NT2/D1 (cell line): ENCODE measurements at regions not wholly inside any gene's neighbourhood (a gene's known extent, or its start where the extent isn't known, plus 50 kb on each side); places are given as distances from the start of the nearest gene placed in this dataset.

Experiments used
- DNase-seq: peaks from one replicate; pipeline ENCODE4 v3.0.0-alpha.2; 2011; ENCODE audit warnings: low read depth, low spot score
- H3K27me3 ChIP-seq: 2 replicates; pipeline ENCODE4 v1.6.0; 2011; ENCODE audit warnings: mild to moderate bottlenecking; ENCODE audit not compliant: insufficient read length, insufficient read depth
- H3K36me3 ChIP-seq: 2 replicates; pipeline ENCODE4 v1.6.1; 2011; ENCODE audit warnings: mild to moderate bottlenecking, low read length, mixed read lengths; ENCODE audit not compliant: insufficient read depth, insufficient read length
- H3K4me1 ChIP-seq: 2 replicates; pipeline ENCODE4 v1.5.1; 2011; ENCODE audit not compliant: insufficient read depth, insufficient read length
- H3K4me3 ChIP-seq: 2 replicates; pipeline ENCODE4 v1.5.1; 2011; ENCODE audit warnings: low read depth; ENCODE audit not compliant: insufficient read length
- H3K9ac ChIP-seq: 2 replicates; pipeline ENCODE4 v1.6.0; 2011; ENCODE audit warnings: low read depth; ENCODE audit not compliant: insufficient read length
- H3K9me3 ChIP-seq: 2 replicates; pipeline ENCODE4 v1.5.1; 2011; ENCODE audit warnings: mild to moderate bottlenecking, low read length; ENCODE audit not compliant: insufficient read depth
- SUZ12 ChIP-seq: IDR thresholded peaks from 2 replicates; pipeline ENCODE4 v1.6.1; 2011; ENCODE audit not compliant: insufficient read length, insufficient read depth; ENCODE audit errors: extremely low read depth
- YY1 ChIP-seq: IDR thresholded peaks from 2 replicates; pipeline ENCODE4 v1.6.1; 2011; ENCODE audit not compliant: insufficient read length, insufficient read depth
- ZNF274 ChIP-seq: IDR thresholded peaks from 2 replicates; pipeline ENCODE4 v1.6.1; 2011; ENCODE audit warnings: mild to moderate bottlenecking, low read depth, low read length

DNA sequence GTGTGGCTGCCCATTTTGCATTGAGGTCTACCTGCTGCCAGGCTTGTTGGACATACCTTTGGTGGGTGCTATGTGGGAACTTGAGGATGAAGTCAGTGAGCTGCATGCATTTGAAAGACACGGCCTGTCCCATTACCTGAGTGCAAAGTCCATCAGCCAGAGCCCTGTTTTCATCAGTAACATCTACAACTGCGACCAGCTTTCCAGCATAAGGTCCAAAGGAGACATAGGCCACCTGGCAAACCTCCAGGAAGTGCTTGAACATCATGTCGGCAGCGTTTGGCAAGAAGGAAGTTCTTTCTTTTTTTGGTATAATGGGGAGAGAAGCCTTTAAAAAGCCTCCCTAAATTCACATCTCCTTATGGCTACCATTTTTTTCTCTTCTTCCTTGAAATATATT, 143.1 kb downstream of the FAM161A start:
- no peaks in the 10 kb centered on the region for H3K9me3 ChIP-seq
- DNase-seq: no peak
- H3K4me3 ChIP-seq: no peak overlapping the region
- H3K4me1 ChIP-seq: no peaks in the 10 kb centered on the region
- H3K9ac ChIP-seq: no peak overlapping the region
- no peaks in the 10 kb centered on the region for H3K36me3 ChIP-seq
- TF ChIP-seq YY1 (no peak), SUZ12 (no peak), ZNF274 (no peak)
- H3K27me3 ChIP-seq: no peaks in the 10 kb centered on the region

DNA sequence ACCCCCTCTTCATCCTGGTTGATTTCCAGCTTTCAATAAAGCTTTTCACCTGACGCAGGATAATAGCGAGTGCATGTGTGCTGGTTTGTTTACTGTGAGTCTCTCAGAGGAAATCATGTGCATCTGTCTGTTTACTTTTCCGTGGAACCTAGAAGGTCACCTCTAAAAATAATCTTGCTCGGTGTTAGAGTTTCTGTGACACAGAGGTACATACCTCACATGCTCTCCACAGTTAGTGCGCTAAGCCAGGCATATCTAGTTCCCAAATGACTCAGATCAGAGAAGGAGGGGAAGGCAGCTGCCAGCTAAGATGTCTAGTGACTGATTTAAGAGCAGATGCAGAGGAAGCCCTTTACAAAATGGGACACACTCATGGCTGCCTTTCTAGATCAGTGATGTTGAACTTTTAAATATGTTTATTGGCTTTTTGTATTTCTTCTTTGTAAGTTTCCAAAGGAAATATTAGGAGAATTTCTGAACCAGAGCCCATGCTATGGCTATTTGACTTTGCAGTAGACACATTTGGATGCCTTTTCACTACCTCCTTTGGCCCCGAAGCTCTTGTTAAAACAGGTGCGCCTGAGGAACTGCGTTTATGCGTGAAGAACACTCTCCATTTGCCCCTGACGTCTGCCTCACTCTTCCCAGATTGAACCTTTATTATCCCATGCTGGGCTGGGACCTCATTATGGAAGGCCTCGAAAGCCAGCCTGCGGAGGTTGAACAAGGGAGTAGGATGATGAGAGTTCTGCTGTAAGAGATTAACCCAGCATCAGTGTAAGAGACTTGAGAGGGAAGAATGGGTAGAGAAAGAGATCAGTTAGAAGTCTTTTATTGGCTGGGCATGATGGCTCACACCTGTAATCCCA, 145.6 kb downstream of the FAM161A start:
- H3K9me3 ChIP-seq: no peaks in the 10 kb centered on the region
- TF ChIP-seq YY1: no peak
- TF ChIP-seq ZNF274: no peak
- TF ChIP-seq SUZ12: no peak
- H3K27me3 ChIP-seq: no peaks in the 10 kb centered on the region
- H3K36me3 ChIP-seq: no peaks in the 10 kb centered on the region
- H3K9ac ChIP-seq: no peak overlapping the region
- H3K4me1 ChIP-seq: no peaks in the 10 kb centered on the region
- no peak for DNase-seq
- H3K4me3 ChIP-seq: no peak overlapping the region

GRCh38 chr2:61705625-61706024, 148.2 kb downstream of the FAM161A start:
- Histone ChIP-seq H3K9me3 (no peaks in the 10 kb centered on the region), H3K36me3 (no peaks in the 10 kb centered on the region), H3K4me1 (no peaks in the 10 kb centered on the region), H3K4me3 (no peak overlapping the region), H3K9ac (no peak overlapping the region), H3K27me3 (no peaks in the 10 kb centered on the region)
- no peak for DNase-seq
- TF ChIP-seq YY1 (no peak), SUZ12 (no peak), ZNF274 (no peak)

DNA sequence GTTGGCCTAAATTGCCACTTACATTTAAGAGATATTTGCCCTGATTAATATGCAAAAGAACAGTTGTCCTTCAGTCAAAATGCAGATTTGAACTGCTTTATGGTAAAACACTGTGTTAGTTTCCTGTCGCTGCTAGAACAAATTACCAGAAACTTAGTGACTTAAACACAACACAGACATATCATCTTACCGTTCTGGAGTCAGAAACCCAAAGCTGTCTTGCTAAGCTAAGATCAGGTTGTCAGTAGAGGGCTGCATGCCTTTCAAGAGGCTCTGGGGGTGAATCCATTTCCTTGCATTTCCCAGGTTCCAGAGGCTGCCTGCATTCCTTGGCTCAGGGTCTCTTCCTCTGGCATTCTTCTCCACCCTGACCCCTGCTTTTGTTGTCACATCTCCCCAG, 149.5 kb downstream of the FAM161A start:
- DNase-seq: no peak
- H3K27me3 ChIP-seq: no peaks in the 10 kb centered on the region
- no peak for TF ChIP-seq YY1
- no peak for TF ChIP-seq SUZ12
- no peak for TF ChIP-seq ZNF274
- no peaks in the 10 kb centered on the region for H3K4me1 ChIP-seq
- H3K4me3 ChIP-seq: no peak overlapping the region
- no peaks in the 10 kb centered on the region for H3K36me3 ChIP-seq
- no peak overlapping the region for H3K9ac ChIP-seq
- no peaks in the 10 kb centered on the region for H3K9me3 ChIP-seq

DNA sequence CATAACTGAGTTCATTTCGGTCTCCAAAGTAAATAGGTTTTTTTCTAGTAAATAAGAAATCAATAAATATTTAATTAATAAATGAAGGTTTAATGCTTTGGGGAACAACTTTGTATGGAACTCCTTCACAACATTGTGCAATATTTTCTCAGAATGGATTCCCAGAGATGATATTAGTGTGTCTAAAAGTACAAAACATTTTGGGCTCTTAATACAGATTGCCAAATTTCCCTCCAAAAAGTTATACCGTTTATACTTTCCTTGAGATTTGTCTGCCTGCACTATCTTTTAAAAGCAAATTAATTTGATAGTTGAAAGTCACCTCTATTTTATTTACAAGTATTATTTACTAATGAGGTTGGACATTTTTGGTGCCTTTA, 151.8 kb downstream of the FAM161A start:
- DNase-seq: no peak
- Histone ChIP-seq H3K4me1 (no peaks in the 10 kb centered on the region), H3K27me3 (no peaks in the 10 kb centered on the region), H3K9ac (no peak overlapping the region), H3K36me3 (no peaks in the 10 kb centered on the region), H3K9me3 (no peaks in the 10 kb centered on the region), H3K4me3 (no peak overlapping the region)
- no peak for TF ChIP-seq ZNF274

- Histone ChIP-seq H3K9ac (no peak overlapping the region), H3K27me3 (no peaks in the 10 kb centered on the region), H3K4me3 (no peak overlapping the region), H3K4me1 (no peaks in the 10 kb centered on the region), H3K36me3 (no peaks in the 10 kb centered on the region), H3K9me3 (no peaks in the 10 kb centered on the region)
- DNase-seq: no peak
- TF ChIP-seq SUZ12 (no peak), YY1 (no peak), ZNF274 (no peak)
Observed at GRCh38 chr2:61700464-61700863, 153.4 kb downstream of the FAM161A start.

- Histone ChIP-seq H3K27me3 (no peaks in the 10 kb centered on the region), H3K9me3 (no peaks in the 10 kb centered on the region), H3K36me3 (no peaks in the 10 kb centered on the region), H3K9ac (peak overlapping the region; percentile 74), H3K4me3 (peak overlapping the region; percentile 71), H3K4me1 (no peaks in the 10 kb centered on the region)
- DNase-seq: peak; percentile 88
- no peak for TF ChIP-seq YY1
- no peak for TF ChIP-seq ZNF274
- no peak for TF ChIP-seq SUZ12
Observed at GRCh38 chr2:61694312-61695274, 156.4 kb upstream of the XPO1 start.
